ENCODE measurements at regions not wholly inside any gene's neighbourhood (a gene's known extent, or its start where the extent isn't known, plus 50 kb on each side); places are given as distances from the start of the nearest gene placed in this dataset.
A peak's percentile ranks its signal among the peaks of the same experiment; 100 is the strongest.

DNA sequence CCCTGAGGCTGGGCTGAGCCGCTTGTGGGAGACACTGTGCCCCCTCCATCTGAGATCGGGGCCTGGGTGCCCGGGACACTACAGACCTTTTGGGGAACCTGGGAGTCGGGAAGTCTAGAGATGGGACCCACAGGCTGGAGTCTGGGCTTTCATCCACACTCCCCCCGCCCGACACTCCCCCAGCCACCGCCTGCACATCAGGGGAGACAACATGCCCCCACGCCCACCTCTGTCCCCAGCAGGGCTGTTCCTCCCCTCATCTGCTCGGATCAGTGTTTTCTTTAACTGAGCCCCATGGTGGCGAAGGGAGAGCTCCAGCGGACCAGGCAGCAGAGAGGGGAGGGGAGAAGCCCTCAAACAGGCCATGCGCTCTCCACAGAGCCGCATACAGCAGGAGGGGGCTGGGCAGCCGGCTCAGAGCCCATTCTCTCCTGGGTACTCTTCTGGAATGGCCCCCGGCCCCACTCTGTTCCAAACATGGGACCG, 174.7 kb downstream of the IGLL1 start:
- no peak for DNase-seq

- no peak for DNase-seq
Measured at GRCh38 chr22:23404689-23405365, 175.3 kb downstream of the IGLL1 start.

DNA sequence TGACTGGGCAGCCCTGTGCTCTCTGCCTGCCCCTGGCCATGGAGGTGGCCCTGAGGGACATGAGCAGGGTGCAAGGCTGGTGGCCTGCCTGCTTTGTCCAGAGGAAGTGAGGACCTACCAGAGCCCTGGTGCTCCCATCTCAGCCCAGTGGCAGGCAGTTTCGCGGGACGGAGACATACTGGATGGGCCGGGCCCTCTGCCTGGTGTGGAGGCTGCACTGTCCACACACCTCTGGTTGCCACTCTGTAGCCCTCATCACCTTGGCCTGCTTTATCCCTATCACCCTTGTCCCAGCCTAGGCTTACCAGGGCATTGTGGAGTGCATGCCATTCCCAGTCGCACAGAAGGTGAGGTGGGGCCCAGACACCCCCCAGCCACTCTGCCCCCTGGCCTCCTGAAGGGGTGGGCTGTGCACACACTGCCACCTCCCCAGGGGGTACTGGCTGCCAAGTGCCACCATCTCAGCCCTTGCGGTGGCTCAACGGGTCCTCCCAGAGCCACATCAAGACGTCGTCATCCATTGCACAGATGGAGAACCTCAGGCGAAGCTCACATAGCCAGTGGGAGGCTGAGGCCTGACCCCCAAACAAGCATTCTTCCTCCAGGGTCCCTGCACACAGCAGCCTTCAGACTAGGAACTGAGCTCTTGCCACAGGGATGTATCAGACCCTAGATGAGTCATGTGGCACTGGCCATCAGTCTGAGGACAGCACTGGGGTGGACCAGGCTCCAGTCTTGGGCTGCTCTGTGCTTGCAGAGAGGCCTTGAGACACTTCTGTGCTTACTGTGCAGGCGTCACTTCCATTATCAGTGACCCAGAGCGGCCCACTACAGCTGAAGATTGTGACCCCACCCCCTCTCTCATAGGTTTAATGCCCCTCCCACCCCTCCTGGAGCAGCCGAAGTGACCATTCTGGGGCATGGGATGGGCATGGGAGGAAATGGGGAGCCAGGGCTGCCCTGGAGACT, 176.1 kb downstream of the IGLL1 start:
- no peak for DNase-seq

DNA sequence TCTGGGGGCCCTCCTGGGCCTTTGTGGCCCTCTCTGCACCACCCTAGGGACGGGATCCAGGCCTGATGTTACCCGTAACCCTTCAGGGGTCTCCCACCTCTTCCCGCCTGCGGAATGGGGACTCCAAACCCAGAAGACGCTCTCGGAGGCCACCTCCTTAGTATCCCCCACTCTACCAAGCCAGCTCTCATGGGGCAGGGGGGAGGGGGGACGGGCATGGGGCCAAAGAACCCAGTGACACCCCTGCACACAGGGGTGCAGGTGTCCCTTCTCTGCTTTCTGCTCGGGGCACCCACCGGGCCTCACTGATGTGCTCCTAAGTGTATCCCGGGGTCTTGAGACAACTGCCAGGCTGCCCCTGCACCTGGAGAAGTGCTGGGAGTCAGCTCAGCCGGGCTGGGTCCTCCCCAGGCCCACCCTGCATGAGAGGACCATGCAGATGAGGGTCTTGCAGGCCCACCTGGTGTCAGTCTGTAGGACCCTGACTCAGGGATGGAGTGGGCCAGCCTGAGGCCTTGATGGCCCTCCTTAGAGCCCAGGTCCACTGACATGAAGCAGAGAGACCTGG, 176.9 kb downstream of the IGLL1 start:
- DNase-seq, result no peak

GRCh38 chr22:23402275-23403151, 177.6 kb downstream of the IGLL1 start:
- DNase-seq, result peak; percentile 34

DNA sequence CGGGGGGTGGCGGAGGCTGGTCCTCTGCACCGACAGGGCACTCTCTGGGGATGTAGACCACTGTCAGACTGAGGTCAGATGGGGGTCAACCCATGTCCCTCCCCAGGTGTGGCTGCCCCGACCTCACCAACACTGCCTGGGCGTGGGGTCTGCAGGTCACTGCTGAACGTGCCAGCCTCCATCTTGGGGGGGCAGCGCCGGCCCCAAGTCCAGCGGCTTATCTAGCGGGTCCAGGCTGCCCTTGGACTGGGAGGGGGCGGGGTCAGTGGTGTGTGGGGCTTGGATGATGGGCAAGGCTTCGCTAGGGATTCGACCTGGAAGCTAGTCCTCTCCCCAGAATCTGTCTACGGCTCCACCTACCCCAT, 178.2 kb downstream of the IGLL1 start:
- DNase-seq, result no peak

DNA sequence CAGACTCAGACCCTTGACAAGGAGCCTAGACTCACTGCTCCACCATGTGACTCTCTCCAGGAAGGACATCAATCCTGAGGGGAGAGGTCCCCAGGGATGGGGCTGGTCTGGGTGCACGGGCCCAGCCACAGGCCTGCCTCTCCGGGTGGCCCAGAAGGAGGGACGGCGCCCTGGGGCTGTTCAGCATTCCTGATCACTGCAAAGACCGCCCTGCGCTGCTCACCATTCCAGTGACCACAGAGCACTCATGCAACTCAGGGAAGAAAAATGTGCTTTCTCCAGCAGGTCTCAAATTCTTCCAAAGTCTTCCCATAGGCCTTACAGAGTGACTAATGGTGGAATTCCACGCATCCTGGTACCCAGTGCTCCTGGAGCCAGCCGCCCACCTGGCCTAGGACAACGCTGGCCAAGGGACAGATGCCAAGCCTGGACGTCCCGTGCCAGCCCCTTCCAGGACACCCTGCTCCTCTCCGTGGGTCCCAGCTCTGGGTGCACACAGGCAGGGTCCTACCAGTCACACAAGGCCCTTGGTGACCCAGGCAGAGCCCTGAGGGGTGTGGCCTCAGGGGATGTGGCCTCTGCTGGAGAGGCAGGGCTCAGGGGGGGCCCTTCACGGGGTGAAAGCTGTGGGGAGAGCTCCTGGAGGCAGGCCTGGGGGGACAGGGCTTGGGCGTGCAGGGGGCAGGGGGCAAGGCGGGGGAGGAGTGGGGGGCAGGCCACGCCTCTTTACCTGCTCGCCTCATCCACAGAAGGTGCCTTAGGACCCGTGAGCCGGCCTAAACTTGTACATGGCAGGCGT, 178.8 kb downstream of the IGLL1 start:
- no peak for DNase-seq

DNA sequence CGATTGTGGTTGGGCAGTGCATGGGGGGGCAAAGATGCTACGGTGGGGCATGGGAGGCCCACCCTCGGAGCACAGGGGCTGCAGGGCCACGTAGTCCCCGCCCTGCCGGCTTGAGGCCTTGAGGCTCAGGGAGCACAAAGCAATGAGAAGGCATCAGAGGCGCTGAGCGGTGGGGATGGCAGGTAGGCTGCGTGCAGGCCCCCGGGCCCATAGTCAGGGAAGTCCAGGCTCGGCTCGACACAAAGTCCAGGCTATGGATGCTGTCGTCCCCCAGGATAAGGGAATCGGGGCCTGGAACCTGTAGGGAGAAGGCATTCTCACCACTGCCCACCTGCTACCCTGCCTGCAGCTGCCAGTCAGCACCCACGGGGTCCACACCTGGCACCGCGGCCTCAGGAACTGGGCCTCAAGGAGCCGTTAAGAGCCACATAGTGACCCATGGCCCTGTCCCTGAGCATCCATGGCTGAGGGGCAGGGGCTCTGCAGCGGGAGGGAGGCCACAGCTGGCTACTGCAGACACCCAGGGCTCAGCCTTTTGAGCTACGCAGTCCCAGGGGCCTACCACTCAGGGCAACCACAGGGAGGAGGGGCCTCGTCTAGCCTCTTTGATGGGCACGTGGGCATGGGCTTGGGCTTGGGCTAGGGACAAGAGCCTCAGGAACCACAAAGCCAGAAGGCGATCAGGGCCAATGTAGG, 179.7 kb downstream of the IGLL1 start:
- no peak for DNase-seq

GRCh38 chr22:23399367-23400285, 180.5 kb downstream of the IGLL1 start:
- DNase-seq, result no peak

- no peak for DNase-seq
Measured at GRCh38 chr22:23398701-23399366, 181.3 kb downstream of the IGLL1 start.

DNA sequence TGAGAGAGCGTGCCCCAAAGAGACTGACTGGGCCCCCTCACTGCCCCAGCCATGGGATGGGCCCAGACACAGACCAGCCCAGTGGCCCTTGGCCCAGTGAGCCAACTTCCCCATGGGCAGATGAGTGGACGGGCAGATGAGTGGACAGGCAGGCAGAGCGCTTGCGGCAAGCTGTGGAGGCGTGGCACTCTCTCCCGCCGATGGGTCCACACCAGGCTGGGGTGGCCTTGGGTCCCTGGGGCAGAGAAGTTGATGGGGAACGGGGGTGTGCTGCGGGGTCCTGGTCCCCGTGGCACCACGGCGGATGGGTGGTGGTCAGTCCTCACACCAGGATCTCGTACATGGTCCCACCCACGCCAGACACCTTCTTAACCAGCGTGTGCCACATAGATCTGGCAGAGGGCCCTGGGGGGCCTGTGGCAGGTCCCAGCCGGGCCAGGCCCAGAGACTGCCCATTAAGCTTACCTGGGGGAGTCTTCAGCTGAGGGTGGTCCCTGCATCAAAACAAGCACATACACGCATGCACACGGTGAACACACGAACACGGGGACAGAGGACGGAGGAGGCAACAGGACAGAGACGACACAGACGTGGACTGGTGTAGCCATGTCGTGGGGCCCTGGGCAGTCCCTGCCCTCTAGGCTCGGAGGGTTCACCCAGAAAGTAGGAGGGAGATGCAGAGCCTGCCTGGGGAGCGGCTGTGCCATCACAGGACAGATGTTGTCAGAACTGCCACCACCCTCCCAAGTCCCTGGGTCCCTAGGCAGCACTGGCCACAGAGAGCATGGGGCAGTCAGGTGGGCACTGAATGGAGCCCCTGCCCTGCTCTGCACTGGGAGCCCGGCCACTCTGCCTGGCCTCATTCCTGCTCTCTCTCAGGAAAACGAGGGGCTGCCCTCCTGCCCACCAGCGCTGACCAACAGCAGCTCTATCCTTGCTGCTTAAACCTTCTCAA, 182.2 kb downstream of the IGLL1 start:
- DNase-seq, result no peak

GRCh38 chr22:23397008-23397612, 183.0 kb downstream of the IGLL1 start:
- DNase-seq, result no peak

DNA sequence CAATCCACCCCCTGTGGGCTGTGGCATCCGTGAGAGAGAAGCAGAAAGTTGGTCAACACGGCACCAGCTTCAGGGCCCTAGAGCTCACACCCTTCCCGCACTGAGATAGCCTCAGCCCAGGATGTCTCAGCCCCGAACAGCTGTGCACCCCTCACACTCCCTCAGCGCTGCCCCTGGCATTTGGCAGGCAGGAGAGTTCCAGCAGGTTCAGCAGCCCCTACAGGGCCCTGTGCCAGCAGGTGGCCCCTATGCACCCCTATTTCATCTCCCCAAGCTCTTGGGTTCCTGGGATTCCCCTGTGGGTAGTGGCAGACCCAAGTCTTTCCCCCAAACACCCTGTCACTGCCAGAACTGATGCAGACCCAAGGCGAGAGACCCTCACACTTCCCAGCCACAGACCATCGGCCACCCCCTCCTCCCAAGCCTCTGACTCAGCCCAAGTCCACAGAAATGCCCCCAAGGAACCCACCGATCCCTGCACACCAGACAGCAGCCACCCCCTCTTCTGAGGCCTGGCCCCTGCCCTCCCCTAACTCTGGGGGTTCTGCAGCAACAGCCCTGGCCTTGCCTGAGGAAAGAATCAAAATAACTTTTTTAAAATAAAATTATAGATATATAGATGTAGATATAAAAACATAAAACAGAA, 183.6 kb downstream of the IGLL1 start:
- DNase-seq, result no peak

- DNase-seq, result no peak
Measured at GRCh38 chr22:23395530-23396361, 184.3 kb downstream of the IGLL1 start.

- no peak for DNase-seq
Measured at GRCh38 chr22:23394525-23395326, 185.4 kb downstream of the IGLL1 start.

Data from DMS 273 treated with DMSO at 0.1 percent for 48 hours (cell line).